Kidney (tissue), 13 donors: ENCODE measurements at regions not wholly inside any gene's neighbourhood (a gene's known extent, or its start where the extent isn't known, plus 50 kb on each side); places are given as distances from the start of the nearest gene placed in this dataset.

Source experiments
- DNase-seq, 5 donors: peaks; one replicate each; pipeline ENCODE4 v3.0.0-alpha.2; 2013 to 2020
- FAIRE-seq: peaks from 2 replicates; lab custom pipeline; 2012; peaks lifted over from hg19 to GRCh38; lab: Jason Lieb, UNC
- H3K27ac ChIP-seq, 2 donors: one replicate each; pipeline ENCODE4 v1.7.0; 2013; ENCODE audit warnings: low read depth in 2 of 2, low read length in 2 of 2, inconsistent platforms in 1 of 2
- H3K27me3 ChIP-seq: one replicate; pipeline ENCODE4 v1.7.1; 2013; ENCODE audit warnings: low read length, inconsistent platforms; ENCODE audit not compliant: control insufficient read depth, insufficient read depth
- H3K36me3 ChIP-seq, 3 donors: one replicate each; pipeline versions ENCODE4 v1.7.0 to v1.7.1; 2013; ENCODE audit warnings: low read length in 3 of 3, control low read depth in 1 of 3, inconsistent platforms in 1 of 3; ENCODE audit not compliant: insufficient read depth in 3 of 3, control insufficient read depth in 2 of 3
- H3K4me1 ChIP-seq, 3 donors: one replicate each; pipeline versions ENCODE4 v1.7.0 to v1.7.1; 2013; ENCODE audit warnings: low read length in 3 of 3, inconsistent platforms in 1 of 3, low read depth in 1 of 3; ENCODE audit not compliant: control insufficient read depth in 2 of 3, insufficient read depth in 2 of 3
- H3K4me3 ChIP-seq, 3 donors: one replicate each; pipeline versions ENCODE4 v1.7.0 to v1.8.1; 2013; ENCODE audit warnings: low read length in 3 of 3, control low read depth in 1 of 3, inconsistent platforms in 1 of 3
- H3K9ac ChIP-seq, 3 donors: one replicate each; pipeline versions ENCODE4 v1.7.0 to v1.7.1; 2013; ENCODE audit warnings: low read length in 3 of 3, control low read depth in 1 of 3, inconsistent platforms in 1 of 3
- H3K9me3 ChIP-seq, 3 donors: one replicate each; pipeline versions ENCODE4 v1.7.0 to v1.7.1; 2013; ENCODE audit warnings: low read length in 3 of 3, control low read depth in 1 of 3, inconsistent platforms in 1 of 3; ENCODE audit not compliant: control insufficient read depth in 2 of 3, insufficient read depth in 1 of 3
- intact Hi-C: fragments of 100-400 bp; cut with DNase I; formaldehyde crosslinking; loops from one replicate; pipeline ENCODE4 v1.11.1; 2022
- TF ChIP-seq, protein P1 (sequence below): IDR thresholded peaks from 3 replicates; pipeline ENCODE4 v1.5.1; 2012; ENCODE audit warnings: mild to moderate bottlenecking, moderate library complexity, borderline replicate concordance; ENCODE audit not compliant: insufficient read depth; ENCODE audit errors: extremely low read depth
- donor health status: control.
- donor health status: control.
- donor health status: control.
- donor health status: control.
- donor health status: control.
- donor health status: DM: yes; HTN: yes; CAD: no.
- donor health status: Normal renal cell carcinoma (clear cell type).

DNA sequence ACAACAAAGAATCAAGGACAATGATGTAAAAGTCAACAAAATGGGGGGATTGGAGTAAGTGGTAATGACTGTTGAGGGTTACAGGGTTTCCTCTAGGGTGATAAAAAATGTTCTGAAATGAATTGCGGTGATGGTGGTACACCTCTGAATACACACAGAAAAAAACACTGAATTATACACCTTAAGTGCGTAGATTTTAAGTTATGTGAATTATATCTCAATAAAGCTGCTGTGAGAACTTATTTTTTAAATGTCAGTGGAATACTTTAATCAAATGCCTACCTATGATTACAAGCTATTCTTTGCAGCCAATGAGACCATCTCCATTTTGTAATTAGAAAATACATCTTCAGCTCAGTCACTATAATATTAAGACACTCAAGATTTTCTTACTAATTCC, 53.5 kb downstream of the ZNF608 start:
- FAIRE-seq = no peak
- intact Hi-C loops = no loop called here
- Histone ChIP-seq H3K9me3 (no peaks in the 10 kb centered on the region), H3K9ac (no peak overlapping the region), H3K27me3 (no peaks in the 10 kb centered on the region), H3K4me1 (peaks cover 2 to 11% (median 5%) of the 10 kb centered on the region in 3 donors), H3K4me3 (no peak overlapping the region), H3K36me3 (no peaks in the 10 kb centered on the region), H3K27ac (no peak overlapping the region)
- no peak for DNase-seq
- TF ChIP-seq, protein P1, sequence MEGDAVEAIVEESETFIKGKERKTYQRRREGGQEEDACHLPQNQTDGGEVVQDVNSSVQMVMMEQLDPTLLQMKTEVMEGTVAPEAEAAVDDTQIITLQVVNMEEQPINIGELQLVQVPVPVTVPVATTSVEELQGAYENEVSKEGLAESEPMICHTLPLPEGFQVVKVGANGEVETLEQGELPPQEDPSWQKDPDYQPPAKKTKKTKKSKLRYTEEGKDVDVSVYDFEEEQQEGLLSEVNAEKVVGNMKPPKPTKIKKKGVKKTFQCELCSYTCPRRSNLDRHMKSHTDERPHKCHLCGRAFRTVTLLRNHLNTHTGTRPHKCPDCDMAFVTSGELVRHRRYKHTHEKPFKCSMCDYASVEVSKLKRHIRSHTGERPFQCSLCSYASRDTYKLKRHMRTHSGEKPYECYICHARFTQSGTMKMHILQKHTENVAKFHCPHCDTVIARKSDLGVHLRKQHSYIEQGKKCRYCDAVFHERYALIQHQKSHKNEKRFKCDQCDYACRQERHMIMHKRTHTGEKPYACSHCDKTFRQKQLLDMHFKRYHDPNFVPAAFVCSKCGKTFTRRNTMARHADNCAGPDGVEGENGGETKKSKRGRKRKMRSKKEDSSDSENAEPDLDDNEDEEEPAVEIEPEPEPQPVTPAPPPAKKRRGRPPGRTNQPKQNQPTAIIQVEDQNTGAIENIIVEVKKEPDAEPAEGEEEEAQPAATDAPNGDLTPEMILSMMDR = no peak

DNA sequence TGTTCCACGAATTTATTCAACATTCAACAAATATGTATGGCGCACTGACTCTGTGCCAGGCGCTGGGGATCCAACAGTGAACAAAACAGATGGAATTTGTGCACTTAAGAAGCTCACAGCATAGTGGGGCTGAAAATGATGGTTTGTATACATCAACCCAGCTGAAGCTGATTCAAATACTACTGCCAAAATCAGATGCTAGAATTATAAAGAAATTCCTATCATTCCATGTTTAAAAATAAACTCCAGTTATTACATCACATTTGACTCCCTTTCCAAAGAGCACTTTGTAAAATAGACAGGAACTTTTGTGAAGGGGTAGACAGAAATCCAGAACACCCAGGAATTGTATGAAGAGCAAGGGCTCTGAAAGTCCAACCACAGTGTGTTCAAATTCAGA, 54.1 kb downstream of the ZNF608 start:
- no peak overlapping the region for H3K4me3 ChIP-seq
- H3K9ac ChIP-seq = no peak overlapping the region
- H3K27me3 ChIP-seq = no peaks in the 10 kb centered on the region
- DNase-seq (no peak), FAIRE-seq (no peak)
- intact Hi-C loops = no loop called here
- H3K9me3 ChIP-seq = no peaks in the 10 kb centered on the region
- H3K36me3 ChIP-seq = no peaks in the 10 kb centered on the region
- TF ChIP-seq, protein P1 = no peak
- no peak overlapping the region for H3K27ac ChIP-seq
- H3K4me1 ChIP-seq = peaks cover 0 to 6% (median 2%) of the 10 kb centered on the region in 3 donors

DNA sequence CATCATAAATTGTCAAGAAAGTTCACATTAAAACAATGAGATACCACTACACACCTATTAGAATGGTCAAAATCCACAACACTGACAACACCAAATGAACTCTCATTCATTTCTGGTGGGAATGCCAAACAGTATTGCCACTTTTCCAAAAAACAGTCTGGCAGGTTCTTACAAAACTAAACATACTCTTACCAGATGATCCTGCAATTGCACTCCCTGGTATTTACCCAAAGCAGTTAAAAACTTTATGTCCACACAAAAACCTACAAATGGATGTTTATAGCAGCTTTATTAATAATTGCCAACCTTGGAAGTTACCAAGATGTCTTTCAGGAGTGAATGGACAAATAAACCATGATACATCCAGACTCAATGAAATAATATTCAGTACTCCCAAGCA, 56.8 kb downstream of the ZNF608 start:
- DNase-seq (no peak), FAIRE-seq (no peak)
- TF ChIP-seq, protein P1 = no peak
- Histone ChIP-seq H3K36me3 (no peaks in the 10 kb centered on the region), H3K9me3 (no peaks in the 10 kb centered on the region), H3K27me3 (no peaks in the 10 kb centered on the region), H3K9ac (no peak overlapping the region), H3K4me3 (no peak overlapping the region), H3K27ac (no peak overlapping the region), H3K4me1 (peaks cover 0 to 4% (median 3%) of the 10 kb centered on the region in 3 donors)
- intact Hi-C loops = no loop called here

DNA sequence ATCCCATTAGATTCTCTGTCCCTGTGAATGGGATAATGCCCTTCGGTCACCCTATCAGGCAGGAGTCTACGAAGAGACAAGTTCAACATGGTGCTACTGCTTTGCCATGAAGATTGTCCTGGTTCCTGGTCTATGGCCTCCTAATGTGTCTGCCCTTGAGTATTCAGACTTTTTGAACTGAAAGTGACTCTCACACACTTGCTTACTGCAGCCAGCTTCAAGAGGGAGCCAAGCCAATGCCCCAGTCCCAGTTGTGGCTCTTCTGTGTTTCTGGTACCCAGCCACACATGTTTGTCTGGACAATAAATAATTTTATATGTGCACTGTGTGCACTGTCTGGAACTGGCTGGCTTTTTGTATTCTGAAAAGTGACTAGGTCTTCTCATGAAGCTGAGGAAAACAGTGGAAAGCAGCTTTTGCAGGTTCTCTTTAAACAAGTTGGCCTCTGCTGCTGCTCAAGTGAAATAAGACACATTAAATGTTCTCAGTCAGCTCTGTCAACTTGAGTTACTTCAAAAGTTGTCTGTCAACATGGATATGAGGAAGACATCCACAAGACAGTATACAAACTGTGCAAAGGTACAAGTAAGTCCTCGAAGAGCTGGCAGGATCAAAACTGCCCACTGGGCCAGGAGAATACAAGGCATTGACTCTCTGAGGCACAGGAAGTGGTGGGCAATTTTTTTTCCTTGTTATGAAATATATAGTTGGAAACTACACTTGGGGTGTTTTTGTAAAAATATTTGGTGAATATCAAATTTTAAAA, 60.0 kb downstream of the ZNF608 start:
- H3K4me1 ChIP-seq = peaks cover 0 to 3% (median 2%) of the 10 kb centered on the region in 3 donors
- no peak for FAIRE-seq
- no peak for DNase-seq
- H3K9me3 ChIP-seq = no peaks in the 10 kb centered on the region
- H3K36me3 ChIP-seq = no peaks in the 10 kb centered on the region
- no peak overlapping the region for H3K27ac ChIP-seq
- no peak overlapping the region for H3K9ac ChIP-seq
- no peak overlapping the region for H3K4me3 ChIP-seq
- no peaks in the 10 kb centered on the region for H3K27me3 ChIP-seq
- intact Hi-C loops = no loop called here
- TF ChIP-seq, protein P1 = no peak
